ENCODE measurements at regions not wholly inside any gene's neighbourhood (a gene's known extent, or its start where the extent isn't known, plus 50 kb on each side); places are given as distances from the start of the nearest gene placed in this dataset.
"Not testable (repeated sequence)": the region's sequence is repeated elsewhere in the genome, so short reads cannot be mapped to it uniquely, and the experiment has no call there.

DNA sequence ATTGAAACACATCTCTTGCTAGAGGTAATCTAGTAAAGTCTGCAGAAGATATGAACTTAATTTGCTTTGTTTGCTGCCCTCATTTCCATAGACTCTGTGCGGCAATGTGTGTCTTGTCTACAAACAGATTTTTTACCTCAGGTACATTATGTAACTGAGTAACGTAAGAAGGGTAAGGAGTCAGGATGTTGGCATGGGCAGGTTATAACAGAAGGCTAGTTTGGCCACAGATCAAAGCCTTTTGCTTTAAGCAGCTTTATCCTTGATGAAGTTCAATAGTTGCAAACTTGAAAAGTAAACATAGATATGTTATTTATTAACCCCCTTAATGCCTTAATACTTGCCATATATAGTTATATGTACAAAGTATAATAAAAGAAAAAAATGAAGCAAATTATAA is 391.6 kb upstream of the FKBP1C start:
- Histone ChIP-seq H3K9me3 (no peaks in the 10 kb centered on the region), H3K27ac (no peak overlapping the region), H4K20me1 (no peaks in the 10 kb centered on the region), H3K4me2 (no peak overlapping the region), H3K4me3 (no peak overlapping the region), H3K4me1 (no peaks in the 10 kb centered on the region), H3K36me3 (no peaks in the 10 kb centered on the region), H3K27me3 (no peaks in the 10 kb centered on the region), H3K9ac (no peak overlapping the region)
- no peak for TF ChIP-seq Cebpa-rat (IDR thresholded peaks at IDR 0.05)

DNA sequence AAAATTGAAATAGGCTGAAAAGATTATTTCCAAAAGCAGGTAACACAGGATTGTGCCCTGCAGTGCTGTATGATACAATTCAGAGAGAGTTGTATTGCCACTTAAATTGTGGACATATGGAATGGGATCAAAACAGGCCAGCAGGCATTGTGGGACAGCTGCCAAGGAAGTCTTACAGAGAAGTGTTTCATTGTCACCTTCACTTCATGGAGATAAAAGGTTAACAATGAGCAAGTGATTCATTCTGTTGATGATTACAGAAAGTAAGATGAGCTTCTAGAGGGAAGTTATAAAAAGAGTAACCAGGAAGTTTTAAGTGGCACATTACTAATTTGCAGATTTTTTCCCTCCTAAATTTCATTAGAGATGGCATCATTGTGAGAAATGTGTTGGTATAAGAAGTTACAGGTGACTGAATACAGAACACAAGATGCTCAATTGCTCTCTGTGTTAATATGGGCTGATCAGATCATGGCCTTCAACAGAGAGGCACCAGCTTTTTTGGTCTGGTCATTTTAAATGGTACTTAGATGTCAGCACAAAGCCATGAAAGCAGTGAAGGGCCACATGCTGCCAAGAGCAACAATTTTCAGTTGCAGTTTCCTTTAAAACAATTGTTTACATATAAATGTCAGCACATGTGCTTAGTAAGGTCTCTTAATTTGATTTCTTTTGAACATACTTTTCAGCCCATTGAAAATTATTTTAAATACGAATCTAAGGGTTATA is 402.5 kb upstream of the FKBP1C start:
- H3K9ac ChIP-seq = no peak overlapping the region
- H3K27ac ChIP-seq = no peak overlapping the region
- no peak overlapping the region for H3K4me3 ChIP-seq
- no peaks in the 10 kb centered on the region for H3K27me3 ChIP-seq
- H3K9me3 ChIP-seq = no peaks in the 10 kb centered on the region
- no peak overlapping the region for H3K4me2 ChIP-seq
- no peaks in the 10 kb centered on the region for H3K4me1 ChIP-seq
- TF ChIP-seq Cebpa-rat (IDR thresholded peaks at IDR 0.05) = no peak
- H3K36me3 ChIP-seq = no peaks in the 10 kb centered on the region
- H4K20me1 ChIP-seq = no peaks in the 10 kb centered on the region

DNA sequence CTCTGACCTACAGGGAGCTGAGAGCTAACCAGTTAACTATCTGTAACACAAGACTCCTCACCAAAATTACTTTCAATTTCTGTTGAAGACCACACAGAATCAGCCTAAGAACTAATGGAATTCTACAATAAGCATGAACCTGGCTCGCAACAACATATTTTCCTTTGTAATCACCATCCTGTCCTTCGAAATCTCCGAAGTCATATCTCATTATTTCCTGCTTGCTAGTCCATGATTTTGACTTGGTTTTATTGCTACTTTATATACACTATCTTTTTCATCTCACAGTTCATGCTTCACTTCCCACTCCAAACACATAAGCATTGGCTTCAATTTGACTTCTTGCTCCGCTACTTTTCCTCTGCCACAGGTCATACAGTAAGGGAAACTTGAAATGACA is 405.8 kb upstream of the FKBP1C start:
- H4K20me1 ChIP-seq = no peaks in the 10 kb centered on the region
- H3K27ac ChIP-seq = no peak overlapping the region
- no peaks in the 10 kb centered on the region for H3K36me3 ChIP-seq
- no peak for TF ChIP-seq Cebpa-rat (IDR thresholded peaks at IDR 0.05)
- no peak overlapping the region for H3K9ac ChIP-seq
- no peaks in the 10 kb centered on the region for H3K4me1 ChIP-seq
- no peaks in the 10 kb centered on the region for H3K9me3 ChIP-seq
- H3K4me3 ChIP-seq = no peak overlapping the region
- no peaks in the 10 kb centered on the region for H3K27me3 ChIP-seq
- no peak overlapping the region for H3K4me2 ChIP-seq

DNA sequence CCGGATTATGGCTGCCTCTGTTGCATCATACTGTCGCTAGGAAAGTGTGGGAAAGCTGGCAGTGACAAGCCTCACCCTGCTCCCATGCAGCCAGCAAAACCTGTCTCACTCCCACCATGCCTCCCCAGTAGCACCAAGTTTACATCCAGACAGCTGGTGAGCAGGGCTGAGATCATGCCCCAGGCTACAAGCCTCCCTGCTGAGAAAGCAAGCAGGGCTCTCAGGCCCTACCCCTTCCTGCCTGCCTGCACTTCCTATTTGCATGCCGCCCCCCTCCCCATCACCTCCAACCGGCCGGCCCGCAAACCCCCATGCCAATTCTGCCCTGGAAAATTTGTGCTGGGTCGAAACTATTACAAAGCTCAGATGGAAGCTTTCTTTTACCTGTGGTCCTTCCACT is 408.2 kb upstream of the FKBP1C start:
- no peak overlapping the region for H3K4me3 ChIP-seq
- H3K9me3 ChIP-seq = no peaks in the 10 kb centered on the region
- no peaks in the 10 kb centered on the region for H3K36me3 ChIP-seq
- no peaks in the 10 kb centered on the region for H3K27me3 ChIP-seq
- no peak overlapping the region for H3K4me2 ChIP-seq
- H4K20me1 ChIP-seq = no peaks in the 10 kb centered on the region
- H3K4me1 ChIP-seq = no peaks in the 10 kb centered on the region
- no peak overlapping the region for H3K27ac ChIP-seq
- no peak for TF ChIP-seq Cebpa-rat (IDR thresholded peaks at IDR 0.05)
- H3K9ac ChIP-seq = no peak overlapping the region

DNA sequence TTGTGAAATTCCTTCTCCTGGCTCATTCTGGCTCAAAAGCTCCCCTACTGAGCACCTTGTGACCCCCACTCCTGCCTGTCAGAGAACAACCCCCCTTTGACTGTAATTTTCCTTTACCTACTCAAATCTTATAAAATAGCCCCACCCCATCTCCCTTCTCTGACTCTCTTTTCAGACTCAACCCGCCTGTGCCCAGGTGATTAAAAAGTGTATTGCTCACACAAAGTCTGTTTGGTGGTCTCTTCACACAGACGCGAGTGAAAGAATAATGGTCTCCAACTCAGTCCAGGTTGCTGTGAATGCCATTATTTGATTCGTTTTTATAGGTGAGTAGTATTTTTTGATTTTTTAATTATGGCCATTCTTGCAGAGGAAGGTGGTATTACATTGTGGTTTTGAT is 414.1 kb upstream of the FKBP1C start:
- Histone ChIP-seq H3K4me3 (no peak overlapping the region), H3K36me3 (no peaks in the 10 kb centered on the region), H3K27me3 (no peaks in the 10 kb centered on the region), H3K9ac (no peak overlapping the region), H3K4me1 (no peaks in the 10 kb centered on the region), H3K4me2 (no peak overlapping the region), H3K9me3 (no peaks in the 10 kb centered on the region), H3K27ac (no peak overlapping the region), H4K20me1 (no peaks in the 10 kb centered on the region)
- TF ChIP-seq Cebpa-rat (IDR thresholded peaks at IDR 0.05) = no peak

DNA sequence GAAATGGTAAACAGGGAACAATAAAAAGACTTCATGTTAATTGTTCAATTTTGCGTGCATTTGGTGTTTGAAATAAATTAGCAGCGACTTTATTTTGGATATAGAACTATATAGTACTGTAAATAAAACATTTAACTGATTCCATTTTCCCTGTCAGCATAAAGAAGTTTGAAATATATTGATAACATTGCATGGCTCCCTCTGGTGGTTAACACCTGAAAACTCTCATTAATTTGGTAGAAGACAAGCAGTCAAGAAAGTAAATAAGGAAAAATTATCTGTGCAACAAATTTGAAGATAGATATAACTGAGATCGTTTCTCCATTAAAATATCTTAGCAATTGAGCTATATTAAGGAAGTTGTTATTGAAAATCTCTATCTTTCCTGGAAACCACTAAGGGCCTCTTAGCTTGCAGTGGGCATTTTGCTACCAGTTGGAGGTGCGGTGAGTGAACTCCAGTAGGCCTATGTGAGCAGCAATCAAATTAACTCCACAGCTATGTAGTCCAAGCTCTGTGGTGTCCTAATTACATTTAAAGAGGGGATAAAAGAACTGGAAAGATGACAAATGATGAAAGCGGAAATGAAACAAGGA is 435.7 kb upstream of the FKBP1C start:
- no peak overlapping the region for H3K9ac ChIP-seq
- H3K27ac ChIP-seq = no peak overlapping the region
- H4K20me1 ChIP-seq = no peaks in the 10 kb centered on the region
- no peak for TF ChIP-seq Cebpa-rat (IDR thresholded peaks at IDR 0.05)
- H3K4me2 ChIP-seq = no peak overlapping the region
- no peaks in the 10 kb centered on the region for H3K4me1 ChIP-seq
- H3K9me3 ChIP-seq = no peaks in the 10 kb centered on the region
- no peak overlapping the region for H3K4me3 ChIP-seq
- no peaks in the 10 kb centered on the region for H3K36me3 ChIP-seq
- H3K27me3 ChIP-seq = no peaks in the 10 kb centered on the region

DNA sequence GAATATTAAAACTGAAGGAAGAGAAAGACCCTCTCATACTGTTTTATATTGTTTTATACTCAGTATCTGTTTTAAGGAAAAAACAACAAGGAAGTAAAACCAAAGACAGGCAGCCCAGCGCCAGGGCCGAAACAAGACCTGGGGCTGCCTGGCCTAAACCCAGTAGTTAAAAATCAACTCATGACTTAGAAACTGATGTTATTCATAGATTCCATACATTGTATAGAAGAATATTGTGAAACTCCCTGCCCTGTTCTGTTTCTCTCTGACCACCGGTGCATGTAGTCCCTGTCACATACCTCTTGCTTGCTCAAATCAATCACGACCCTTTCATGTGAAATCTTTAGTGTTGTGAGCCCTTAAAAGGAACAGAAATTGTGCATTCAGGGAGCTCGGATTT is 445.1 kb upstream of the FKBP1C start:
- H3K9me3 ChIP-seq, H3K36me3 ChIP-seq, H3K9ac ChIP-seq, H4K20me1 ChIP-seq, H3K4me2 ChIP-seq, H3K27ac ChIP-seq, H3K4me1 ChIP-seq, H3K27me3 ChIP-seq, H3K4me3 ChIP-seq: not testable (repeated sequence)

DNA sequence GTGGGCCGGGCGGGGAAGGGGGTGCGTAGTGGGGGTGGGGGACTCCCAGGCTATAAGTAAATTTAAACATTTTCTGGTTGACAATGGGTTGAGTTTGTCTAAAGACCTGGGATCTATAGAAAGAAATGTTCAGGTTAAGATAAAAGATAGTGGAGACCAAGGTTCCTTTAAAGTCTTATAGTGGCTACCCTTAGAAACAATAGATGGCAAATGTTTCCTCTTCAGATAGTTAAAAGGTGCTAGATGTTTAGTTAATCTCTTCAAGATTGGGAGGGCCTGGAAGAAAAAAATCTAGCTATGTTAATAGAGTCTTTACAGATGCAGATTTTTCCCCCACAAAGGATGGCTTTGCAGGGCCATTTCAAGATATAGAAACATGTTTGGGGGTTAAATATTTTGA is 446.4 kb upstream of the FKBP1C start:
- Histone ChIP-seq H4K20me1 (no peaks in the 10 kb centered on the region), H3K4me1 (no peaks in the 10 kb centered on the region), H3K27me3 (no peaks in the 10 kb centered on the region), H3K4me2 (no peak overlapping the region), H3K4me3 (no peak overlapping the region), H3K9me3 (no peaks in the 10 kb centered on the region), H3K36me3 (no peaks in the 10 kb centered on the region), H3K9ac (no peak overlapping the region), H3K27ac (no peak overlapping the region)
- no peak for TF ChIP-seq Cebpa-rat (IDR thresholded peaks at IDR 0.05)

DNA sequence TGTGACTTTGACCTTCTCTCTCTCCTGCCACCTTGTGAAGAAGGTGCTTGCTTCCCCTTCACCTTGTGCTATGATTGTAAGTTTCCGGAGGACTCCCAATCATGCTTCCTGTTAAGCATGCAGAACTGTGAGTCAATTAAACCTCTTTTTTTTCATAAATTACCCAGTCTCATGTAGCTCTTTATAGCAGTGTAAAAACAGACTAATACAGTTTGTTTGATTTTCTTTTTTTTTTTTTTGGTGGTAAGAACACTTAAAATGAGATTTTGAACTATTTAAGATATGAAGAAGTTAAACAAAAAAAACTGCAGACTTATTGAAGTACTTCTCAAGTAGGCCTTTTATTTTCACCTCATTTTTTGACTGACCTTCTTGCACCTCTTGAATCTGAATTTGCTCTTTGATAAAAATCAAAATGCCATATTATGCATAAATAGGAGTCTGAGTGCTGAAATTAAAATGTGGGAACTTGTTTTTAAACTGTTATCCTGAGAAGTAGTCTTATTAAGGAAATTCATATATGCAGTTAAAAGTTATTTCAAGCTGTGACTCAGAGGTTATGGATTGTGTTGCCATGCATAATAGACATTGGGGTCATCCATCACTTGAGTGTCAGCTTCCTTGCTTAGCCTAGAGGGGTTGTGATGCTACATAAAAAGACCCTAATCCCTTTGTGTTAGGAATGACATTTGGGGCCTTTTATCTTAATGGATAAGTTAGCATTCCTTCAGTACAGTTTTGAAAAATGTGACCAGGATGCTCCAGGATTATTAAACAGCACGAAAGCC is 447.9 kb upstream of the FKBP1C start:
- Histone ChIP-seq H3K4me3 (no peak overlapping the region), H3K36me3 (no peaks in the 10 kb centered on the region), H3K4me2 (no peak overlapping the region), H3K27ac (no peak overlapping the region), H3K27me3 (no peaks in the 10 kb centered on the region), H4K20me1 (no peaks in the 10 kb centered on the region), H3K9ac (no peak overlapping the region), H3K4me1 (no peaks in the 10 kb centered on the region), H3K9me3 (no peaks in the 10 kb centered on the region)
- no peak for TF ChIP-seq Cebpa-rat (IDR thresholded peaks at IDR 0.05)

DNA sequence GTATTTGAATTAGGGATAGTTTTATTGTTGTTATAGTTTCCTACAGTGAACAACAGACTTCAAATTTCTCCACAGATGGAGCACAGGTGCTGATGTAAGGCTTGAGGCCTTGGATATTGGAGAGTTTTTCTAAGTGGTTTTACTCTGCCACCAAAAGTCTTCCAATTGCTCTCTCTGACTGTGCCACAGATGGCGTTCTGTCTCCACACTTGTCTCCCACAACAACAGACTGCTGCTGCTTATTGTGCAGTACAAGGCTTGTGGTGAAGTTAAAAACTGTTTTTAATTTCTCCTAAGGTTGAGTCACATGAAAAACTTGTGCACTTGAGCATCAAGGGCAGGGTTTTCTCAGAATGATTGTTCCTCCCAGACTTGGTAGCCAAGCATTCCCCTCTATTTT is 460.9 kb upstream of the KHDRBS2 start:
- Histone ChIP-seq H3K27me3 (no peaks in the 10 kb centered on the region), H3K4me3 (no peak overlapping the region), H3K27ac (no peak overlapping the region), H3K4me1 (no peaks in the 10 kb centered on the region), H4K20me1 (no peaks in the 10 kb centered on the region), H3K4me2 (no peak overlapping the region), H3K9ac (no peak overlapping the region), H3K36me3 (no peaks in the 10 kb centered on the region), H3K9me3 (no peaks in the 10 kb centered on the region)
- TF ChIP-seq Cebpa-rat (IDR thresholded peaks at IDR 0.05) = no peak
